Ishikawa (cell line): ENCODE measurements at regions not wholly inside any gene's neighbourhood (a gene's known extent, or its start where the extent isn't known, plus 50 kb on each side); places are given as distances from the start of the nearest gene placed in this dataset.

Source experiments
- CEBPB ChIP-seq: IDR thresholded peaks from 2 replicates; pipeline ENCODE4 v1.6.1; 2012
- CREB1 ChIP-seq: IDR thresholded peaks from 2 replicates; pipeline ENCODE4 v1.6.1; 2012; ENCODE audit warnings: low read depth
- EGR1 ChIP-seq: IDR thresholded peaks from 2 replicates; pipeline ENCODE4 v1.6.1; 2012
- EP300 ChIP-seq: IDR thresholded peaks from 2 replicates; pipeline ENCODE4 v1.6.1; 2012; ENCODE audit warnings: borderline replicate concordance
- FOXM1 ChIP-seq: IDR thresholded peaks from 2 replicates; pipeline ENCODE4 v1.6.1; 2012; ENCODE audit warnings: low read depth, borderline replicate concordance
- NFIC ChIP-seq: IDR thresholded peaks from 2 replicates; pipeline ENCODE4 v1.6.1; 2012
- RAD21 ChIP-seq: IDR thresholded peaks from 2 replicates; pipeline ENCODE4 v1.6.1; 2012; ENCODE audit warnings: low read depth
- TAF1 ChIP-seq: IDR thresholded peaks from 2 replicates; pipeline ENCODE4 v1.6.1; 2012; ENCODE audit warnings: low read depth, mild to moderate bottlenecking
- TCF12 ChIP-seq: IDR thresholded peaks from 2 replicates; pipeline ENCODE4 v1.6.1; 2012; ENCODE audit warnings: low read depth
- TEAD4 ChIP-seq: IDR thresholded peaks from 2 replicates; pipeline ENCODE4 v1.6.1; 2012
- YY1 ChIP-seq: IDR thresholded peaks from 2 replicates; pipeline ENCODE4 v1.6.1; 2012; ENCODE audit warnings: low read depth
- ZBTB7A ChIP-seq: IDR thresholded peaks from 2 replicates; pipeline ENCODE4 v1.6.1; 2012; ENCODE audit warnings: low read depth
- TF ChIP-seq, protein P1 (sequence below): IDR thresholded peaks from 2 replicates; pipeline ENCODE4 v1.6.1; 2012
- TF ChIP-seq, protein P2 (sequence below): IDR thresholded peaks from 2 replicates; pipeline ENCODE4 v1.6.1; 2012
- TF ChIP-seq, protein P3 (sequence below): IDR thresholded peaks from 2 replicates; pipeline ENCODE4 v1.6.1; 2012; ENCODE audit warnings: low read depth, mild to moderate bottlenecking

DNA sequence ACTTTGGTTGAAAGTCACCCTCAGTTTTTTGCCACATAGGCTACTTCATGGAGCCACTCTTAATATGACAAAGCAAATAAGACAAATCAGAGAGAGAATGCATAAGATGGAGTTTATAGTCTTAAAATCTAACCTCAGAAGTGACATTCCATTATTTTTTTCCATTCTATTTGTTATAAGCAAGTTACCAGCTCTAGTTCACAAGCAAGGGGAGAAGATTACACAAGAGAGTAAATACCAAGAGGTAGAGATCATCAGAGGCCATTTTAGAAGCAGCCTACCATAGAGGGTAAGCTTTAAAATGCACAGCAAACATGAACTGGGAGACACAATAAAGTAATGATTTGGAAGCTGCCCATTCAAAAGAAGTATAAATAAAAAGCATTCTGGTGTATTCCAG, 651.3 kb upstream of the MEF2C start:
- no peak for TF ChIP-seq TAF1
- TF ChIP-seq TEAD4 = no peak
- TF ChIP-seq, protein P1, sequence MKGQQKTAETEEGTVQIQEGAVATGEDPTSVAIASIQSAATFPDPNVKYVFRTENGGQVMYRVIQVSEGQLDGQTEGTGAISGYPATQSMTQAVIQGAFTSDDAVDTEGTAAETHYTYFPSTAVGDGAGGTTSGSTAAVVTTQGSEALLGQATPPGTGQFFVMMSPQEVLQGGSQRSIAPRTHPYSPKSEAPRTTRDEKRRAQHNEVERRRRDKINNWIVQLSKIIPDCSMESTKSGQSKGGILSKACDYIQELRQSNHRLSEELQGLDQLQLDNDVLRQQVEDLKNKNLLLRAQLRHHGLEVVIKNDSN = no peak
- TF ChIP-seq YY1 = no peak
- TF ChIP-seq ZBTB7A = no peak
- no peak for TF ChIP-seq FOXM1

DNA sequence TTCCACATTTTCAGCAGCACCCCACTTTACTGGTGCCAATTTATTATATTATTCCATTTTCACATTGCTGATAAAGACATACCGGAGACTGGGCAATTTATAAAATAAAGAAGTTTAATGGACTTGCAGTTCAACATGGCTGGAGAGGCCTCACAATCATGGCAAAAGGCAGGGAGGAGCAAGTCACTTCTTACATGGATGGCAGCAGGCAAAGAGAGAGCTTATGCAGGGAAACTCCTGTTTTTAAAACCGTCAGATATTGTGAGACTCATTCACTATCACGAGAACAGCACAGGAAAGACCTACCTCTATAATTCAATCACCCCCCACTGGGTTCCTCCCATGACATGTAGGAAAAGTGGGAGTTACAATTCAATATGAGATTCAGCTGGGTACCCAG, 641.8 kb upstream of the MEF2C start:
- TF ChIP-seq ZBTB7A (no peak), EP300 (no peak), YY1 (no peak), RAD21 (no peak), EGR1 (no peak), CREB1 (no peak)

DNA sequence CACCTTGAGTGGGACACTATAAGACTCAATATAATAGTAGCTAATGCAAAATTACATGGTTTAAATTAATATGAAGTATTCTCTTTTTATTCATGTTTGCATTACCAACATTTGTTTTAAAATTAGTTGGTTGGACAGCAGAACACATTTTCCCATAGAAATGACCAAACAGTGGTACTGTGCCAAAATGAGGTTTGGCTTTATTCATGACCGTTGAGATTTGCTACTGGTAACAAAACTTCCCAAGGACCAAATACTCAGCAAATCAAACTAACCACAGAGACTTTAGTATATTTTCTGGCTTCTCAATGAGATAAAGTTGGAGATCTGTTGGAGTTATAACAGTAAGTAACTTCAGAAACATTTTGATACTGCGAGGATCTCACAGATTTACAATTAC, 637.8 kb upstream of the MEF2C start:
- TF ChIP-seq TAF1 = no peak
- no peak for TF ChIP-seq EGR1
- no peak for TF ChIP-seq FOXM1
- TF ChIP-seq EP300 = no peak
- TF ChIP-seq YY1 = no peak
- no peak for TF ChIP-seq NFIC
- TF ChIP-seq RAD21 = no peak

DNA sequence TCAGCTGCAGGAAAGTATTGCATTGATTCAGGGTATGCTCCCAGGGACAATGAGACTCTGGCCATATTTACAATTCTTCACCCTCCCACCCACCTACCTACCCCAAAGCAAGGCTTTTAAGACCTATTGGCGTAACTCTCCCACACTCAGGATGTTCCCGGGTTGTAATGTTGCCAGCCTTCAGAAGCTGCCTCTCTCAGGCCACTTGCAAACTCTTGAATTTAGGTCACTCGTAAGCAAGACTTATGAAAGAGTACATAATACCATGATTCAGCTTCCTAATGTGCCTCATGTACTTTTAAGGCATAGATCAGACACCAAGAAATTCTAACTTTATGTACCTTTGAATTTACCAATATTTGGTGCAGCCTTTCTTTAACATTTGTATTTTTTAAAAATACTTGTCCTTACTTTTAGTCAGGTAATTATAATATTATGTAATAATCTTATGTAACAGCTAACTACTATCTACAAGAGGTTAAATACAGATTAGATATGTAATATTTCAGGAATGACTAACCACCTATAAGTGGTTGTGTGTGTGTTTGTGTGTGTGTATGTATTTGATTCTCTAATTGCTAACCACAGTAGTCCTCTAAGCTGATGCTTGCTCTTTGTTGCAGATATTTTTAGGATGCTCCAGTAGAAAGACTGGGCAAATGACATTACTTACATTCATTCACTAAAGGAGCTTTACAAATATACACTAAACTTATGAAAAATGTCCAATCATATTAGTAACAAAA, 630.5 kb upstream of the MEF2C start:
- TF ChIP-seq EP300 = no peak
- no peak for TF ChIP-seq TCF12
- TF ChIP-seq, protein P2, sequence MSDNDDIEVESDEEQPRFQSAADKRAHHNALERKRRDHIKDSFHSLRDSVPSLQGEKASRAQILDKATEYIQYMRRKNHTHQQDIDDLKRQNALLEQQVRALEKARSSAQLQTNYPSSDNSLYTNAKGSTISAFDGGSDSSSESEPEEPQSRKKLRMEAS = no peak
- TF ChIP-seq, protein P1 = no peak
- TF ChIP-seq ZBTB7A = no peak
- TF ChIP-seq EGR1 = no peak
- no peak for TF ChIP-seq TEAD4
- TF ChIP-seq, protein P3, sequence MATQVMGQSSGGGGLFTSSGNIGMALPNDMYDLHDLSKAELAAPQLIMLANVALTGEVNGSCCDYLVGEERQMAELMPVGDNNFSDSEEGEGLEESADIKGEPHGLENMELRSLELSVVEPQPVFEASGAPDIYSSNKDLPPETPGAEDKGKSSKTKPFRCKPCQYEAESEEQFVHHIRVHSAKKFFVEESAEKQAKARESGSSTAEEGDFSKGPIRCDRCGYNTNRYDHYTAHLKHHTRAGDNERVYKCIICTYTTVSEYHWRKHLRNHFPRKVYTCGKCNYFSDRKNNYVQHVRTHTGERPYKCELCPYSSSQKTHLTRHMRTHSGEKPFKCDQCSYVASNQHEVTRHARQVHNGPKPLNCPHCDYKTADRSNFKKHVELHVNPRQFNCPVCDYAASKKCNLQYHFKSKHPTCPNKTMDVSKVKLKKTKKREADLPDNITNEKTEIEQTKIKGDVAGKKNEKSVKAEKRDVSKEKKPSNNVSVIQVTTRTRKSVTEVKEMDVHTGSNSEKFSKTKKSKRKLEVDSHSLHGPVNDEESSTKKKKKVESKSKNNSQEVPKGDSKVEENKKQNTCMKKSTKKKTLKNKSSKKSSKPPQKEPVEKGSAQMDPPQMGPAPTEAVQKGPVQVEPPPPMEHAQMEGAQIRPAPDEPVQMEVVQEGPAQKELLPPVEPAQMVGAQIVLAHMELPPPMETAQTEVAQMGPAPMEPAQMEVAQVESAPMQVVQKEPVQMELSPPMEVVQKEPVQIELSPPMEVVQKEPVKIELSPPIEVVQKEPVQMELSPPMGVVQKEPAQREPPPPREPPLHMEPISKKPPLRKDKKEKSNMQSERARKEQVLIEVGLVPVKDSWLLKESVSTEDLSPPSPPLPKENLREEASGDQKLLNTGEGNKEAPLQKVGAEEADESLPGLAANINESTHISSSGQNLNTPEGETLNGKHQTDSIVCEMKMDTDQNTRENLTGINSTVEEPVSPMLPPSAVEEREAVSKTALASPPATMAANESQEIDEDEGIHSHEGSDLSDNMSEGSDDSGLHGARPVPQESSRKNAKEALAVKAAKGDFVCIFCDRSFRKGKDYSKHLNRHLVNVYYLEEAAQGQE = no peak
- TF ChIP-seq NFIC = no peak
- TF ChIP-seq CEBPB = no peak
- no peak for TF ChIP-seq CREB1
- TF ChIP-seq FOXM1 = no peak
- no peak for TF ChIP-seq RAD21
- TF ChIP-seq YY1 = no peak
- TF ChIP-seq TAF1 = no peak

DNA sequence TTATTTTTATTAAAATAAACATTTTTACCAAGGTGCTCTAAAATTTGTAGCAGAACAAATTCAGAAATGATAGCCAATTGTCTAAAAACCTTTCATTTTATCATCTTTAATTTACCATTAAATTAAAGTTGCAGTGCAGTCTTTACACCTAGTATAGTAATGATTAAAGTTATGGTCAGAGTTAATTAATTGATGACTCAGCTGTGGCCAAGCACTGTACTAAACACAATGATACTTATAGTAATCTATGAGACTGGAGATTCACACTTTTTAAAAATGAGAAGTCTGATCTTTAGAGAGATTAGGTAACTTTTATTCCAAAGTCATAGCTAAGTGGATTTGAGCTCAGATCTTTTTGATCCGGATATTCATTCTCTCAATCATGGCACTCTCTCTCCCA, 621.1 kb upstream of the MEF2C start:
- TF ChIP-seq EGR1 (no peak), ZBTB7A (no peak), CREB1 (no peak), FOXM1 (no peak), RAD21 (no peak), TCF12 (no peak), TAF1 (no peak), TEAD4 (no peak), NFIC (no peak), EP300 (no peak), YY1 (no peak), CEBPB (no peak)
- TF ChIP-seq, protein P1 = no peak
- TF ChIP-seq, protein P3 = no peak
- TF ChIP-seq, protein P2 = no peak

DNA sequence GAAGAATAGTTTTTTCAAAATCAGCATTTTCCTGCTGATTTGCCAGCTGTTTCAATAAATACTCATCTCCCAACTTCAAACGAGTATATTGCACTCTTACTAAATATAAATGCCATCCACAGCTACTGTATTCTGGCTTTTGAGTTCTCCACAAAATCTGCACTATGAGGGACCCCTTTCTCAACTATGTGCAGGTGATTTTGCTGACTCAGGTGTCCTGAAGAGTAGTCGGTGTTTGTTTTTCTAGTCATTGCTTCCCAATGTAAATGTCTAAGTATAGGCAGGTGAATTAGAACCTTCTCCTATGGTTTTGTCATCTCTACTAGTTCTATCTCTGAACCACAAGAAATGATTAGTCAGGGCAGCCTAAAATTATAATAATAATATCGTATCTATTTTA, 616.8 kb upstream of the MEF2C start:
- TF ChIP-seq YY1 (no peak), FOXM1 (no peak), CREB1 (no peak), TAF1 (no peak), EP300 (no peak), TCF12 (no peak), EGR1 (no peak), CEBPB (no peak), NFIC (no peak), RAD21 (no peak)
- TF ChIP-seq, protein P1 = no peak
- TF ChIP-seq, protein P3 = no peak
- TF ChIP-seq, protein P2 = no peak
